H1 (cell line): ENCODE measurements at regions not wholly inside any gene's neighbourhood (a gene's known extent, or its start where the extent isn't known, plus 50 kb on each side); places are given as distances from the start of the nearest gene placed in this dataset.

Experiments
- EP300 ChIP-seq, 2 experiments: IDR thresholded peaks; 1 replicate in 1 of 2; 2 replicates in 1 of 2; pipeline ENCODE4 v1.6.1; 2011 to 2012; ENCODE audit warnings: low read depth in 2 of 2, low read length in 2 of 2, mild to moderate bottlenecking in 2 of 2, borderline replicate concordance in 1 of 2, inconsistent platforms in 1 of 2, moderate library complexity in 1 of 2
- SRF ChIP-seq: IDR thresholded peaks from 2 replicates; pipeline ENCODE4 v1.6.1; 2011; ENCODE audit warnings: mild to moderate bottlenecking, low read depth, low read length, moderate library complexity
- TBP ChIP-seq: IDR thresholded peaks from 2 replicates; pipeline ENCODE4 v1.6.1; 2011; ENCODE audit warnings: low read depth, low read length, improper control_type of control experiment
- YY1 ChIP-seq: IDR thresholded peaks from 2 replicates; pipeline ENCODE4 v1.6.1; 2011; ENCODE audit warnings: low read depth, mild to moderate bottlenecking, low read length
- TF ChIP-seq, protein P1 (sequence below), 3 experiments: IDR thresholded peaks; 1 replicate in 2 of 3; 2 replicates in 1 of 3; pipeline versions ENCODE4 v1.5.1 to v1.6.1; 2011; ENCODE audit warnings: low read length in 3 of 3, mild to moderate bottlenecking in 3 of 3, inconsistent platforms in 2 of 3, low read depth in 1 of 3, moderate library complexity in 1 of 3; ENCODE audit not compliant: insufficient read depth in 1 of 3; ENCODE audit errors: control extremely low read depth in 1 of 3

DNA sequence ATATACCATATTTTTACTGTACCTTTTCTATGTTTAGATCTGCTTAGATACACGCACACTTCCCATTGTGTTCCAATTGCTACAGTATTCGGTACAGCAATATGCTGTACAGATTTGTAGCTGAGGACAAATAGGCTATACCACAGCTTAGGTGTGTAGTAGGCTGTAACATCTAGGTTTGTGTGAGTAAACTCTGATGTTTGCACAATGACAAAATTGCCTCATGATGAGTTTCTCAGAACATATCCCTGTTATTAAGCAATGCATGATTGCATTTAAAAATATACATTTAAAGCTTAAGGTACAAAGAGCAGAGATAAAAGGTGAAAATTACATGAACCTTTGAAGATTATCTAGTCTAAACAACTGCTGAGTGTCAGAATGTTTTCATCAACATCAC lies 181.7 kb downstream of the ADGRA3 start:
- TF ChIP-seq YY1, result no peak
- no peak for TF ChIP-seq EP300 (IDR thresholded peaks at IDR 0.05; ENCODE audit: borderline replicate concordance in 1 of 2, low read depth in 2 of 2, low read length in 2 of 2)
- TF ChIP-seq SRF, result no peak
- TF ChIP-seq TBP, result no peak
- TF ChIP-seq, protein P1, sequence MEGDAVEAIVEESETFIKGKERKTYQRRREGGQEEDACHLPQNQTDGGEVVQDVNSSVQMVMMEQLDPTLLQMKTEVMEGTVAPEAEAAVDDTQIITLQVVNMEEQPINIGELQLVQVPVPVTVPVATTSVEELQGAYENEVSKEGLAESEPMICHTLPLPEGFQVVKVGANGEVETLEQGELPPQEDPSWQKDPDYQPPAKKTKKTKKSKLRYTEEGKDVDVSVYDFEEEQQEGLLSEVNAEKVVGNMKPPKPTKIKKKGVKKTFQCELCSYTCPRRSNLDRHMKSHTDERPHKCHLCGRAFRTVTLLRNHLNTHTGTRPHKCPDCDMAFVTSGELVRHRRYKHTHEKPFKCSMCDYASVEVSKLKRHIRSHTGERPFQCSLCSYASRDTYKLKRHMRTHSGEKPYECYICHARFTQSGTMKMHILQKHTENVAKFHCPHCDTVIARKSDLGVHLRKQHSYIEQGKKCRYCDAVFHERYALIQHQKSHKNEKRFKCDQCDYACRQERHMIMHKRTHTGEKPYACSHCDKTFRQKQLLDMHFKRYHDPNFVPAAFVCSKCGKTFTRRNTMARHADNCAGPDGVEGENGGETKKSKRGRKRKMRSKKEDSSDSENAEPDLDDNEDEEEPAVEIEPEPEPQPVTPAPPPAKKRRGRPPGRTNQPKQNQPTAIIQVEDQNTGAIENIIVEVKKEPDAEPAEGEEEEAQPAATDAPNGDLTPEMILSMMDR (IDR thresholded peaks at IDR 0.05; ENCODE audit: control extremely low read depth in 1 of 3, insufficient read depth in 1 of 3, low read depth in 1 of 3, low read length in 3 of 3), result no peak
